Superior temporal gyrus (tissue), 1 donor: ENCODE measurements at regions not wholly inside any gene's neighbourhood (a gene's known extent, or its start where the extent isn't known, plus 50 kb on each side); places are given as distances from the start of the nearest gene placed in this dataset.

Experiments
- DNase-seq: peaks from one replicate; pipeline ENCODE4 v3.0.0-alpha.2; 2016; ENCODE audit errors: extremely low spot score

DNA sequence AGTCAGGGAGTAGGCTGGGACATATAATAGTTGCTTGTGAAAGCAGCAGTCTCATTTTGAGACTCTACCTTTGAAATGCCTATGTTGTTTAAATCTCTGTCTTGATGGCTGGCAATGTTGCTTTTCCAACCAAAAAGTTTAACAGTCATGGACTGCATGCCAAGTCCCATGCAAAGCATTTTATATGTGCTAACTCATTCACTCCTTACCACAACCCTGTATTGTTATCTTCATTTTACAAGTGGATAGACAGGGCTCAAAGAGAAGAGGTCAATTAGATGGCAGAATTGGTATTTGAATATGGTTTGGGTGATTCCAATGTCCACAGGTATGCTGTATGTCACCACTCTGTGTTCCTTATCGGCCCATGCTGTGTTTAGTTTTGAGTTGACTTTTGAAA lies 331.4 kb upstream of the USP24 start:
- DNase-seq = no peak

DNA sequence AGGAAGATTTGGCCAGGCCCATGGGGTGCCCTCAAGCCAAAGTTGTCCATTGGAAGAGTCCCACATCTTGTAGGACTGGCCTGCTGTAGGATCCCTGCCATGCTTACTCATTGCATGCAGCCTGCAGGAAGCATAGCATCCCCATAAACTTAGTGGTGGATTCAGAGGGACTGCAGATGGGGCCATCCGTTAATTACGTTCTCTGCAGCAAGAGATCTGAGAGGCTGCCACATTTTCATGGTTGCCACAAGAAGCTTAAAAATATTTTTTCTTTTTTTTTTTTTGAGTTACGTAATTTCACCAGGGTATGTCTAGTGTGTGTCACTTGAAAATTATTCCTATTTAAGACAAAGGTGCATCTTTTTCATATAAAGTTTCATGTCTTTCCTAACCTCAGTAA lies 329.7 kb upstream of the USP24 start:
- no peak for DNase-seq

DNA sequence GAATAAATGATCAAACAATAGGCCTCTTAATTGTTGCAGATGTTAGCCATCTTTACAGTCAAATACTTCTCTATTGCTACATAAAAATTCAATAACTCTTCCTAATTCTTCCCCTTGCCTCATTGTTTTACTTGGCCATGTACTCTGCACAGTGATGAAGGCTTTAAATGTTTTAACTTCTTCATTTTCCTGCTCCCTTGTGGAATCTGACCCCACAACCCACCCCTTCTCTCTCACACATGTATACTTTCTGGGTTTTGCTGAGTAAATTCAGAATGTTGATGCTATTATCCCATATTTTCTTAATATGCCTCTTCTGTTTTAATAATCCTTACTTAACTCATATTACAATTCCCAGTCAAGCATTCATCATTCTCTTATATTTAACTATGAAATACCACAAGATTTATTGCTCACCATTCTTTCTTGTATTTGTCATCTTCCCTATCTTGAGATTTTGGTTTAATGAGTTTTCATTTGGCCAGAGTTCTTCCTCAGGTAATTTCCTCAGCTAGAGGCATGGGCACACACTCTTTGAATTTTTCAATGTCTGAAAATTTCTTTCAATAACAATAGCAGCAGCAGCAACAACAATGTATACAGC lies 327.8 kb upstream of the USP24 start:
- no peak for DNase-seq

DNA sequence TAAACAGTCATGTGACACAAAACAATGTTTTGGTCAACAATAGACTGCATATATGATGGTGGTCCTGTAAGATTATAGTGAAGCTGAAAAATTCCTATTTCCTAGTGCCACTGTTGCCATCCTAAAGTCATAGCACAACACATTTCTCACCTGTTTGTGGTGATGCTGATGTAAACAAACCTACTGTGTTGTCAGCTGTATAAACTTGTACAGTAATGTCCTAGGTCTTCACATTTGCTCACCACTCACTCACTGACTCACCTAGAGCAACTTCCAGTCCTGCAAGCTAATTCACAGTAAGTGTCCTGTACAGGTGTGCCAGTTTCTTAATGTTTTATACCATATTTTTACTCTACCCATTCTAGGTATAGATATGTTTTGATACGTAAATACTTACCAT lies 326.1 kb upstream of the USP24 start:
- no peak for DNase-seq

DNA sequence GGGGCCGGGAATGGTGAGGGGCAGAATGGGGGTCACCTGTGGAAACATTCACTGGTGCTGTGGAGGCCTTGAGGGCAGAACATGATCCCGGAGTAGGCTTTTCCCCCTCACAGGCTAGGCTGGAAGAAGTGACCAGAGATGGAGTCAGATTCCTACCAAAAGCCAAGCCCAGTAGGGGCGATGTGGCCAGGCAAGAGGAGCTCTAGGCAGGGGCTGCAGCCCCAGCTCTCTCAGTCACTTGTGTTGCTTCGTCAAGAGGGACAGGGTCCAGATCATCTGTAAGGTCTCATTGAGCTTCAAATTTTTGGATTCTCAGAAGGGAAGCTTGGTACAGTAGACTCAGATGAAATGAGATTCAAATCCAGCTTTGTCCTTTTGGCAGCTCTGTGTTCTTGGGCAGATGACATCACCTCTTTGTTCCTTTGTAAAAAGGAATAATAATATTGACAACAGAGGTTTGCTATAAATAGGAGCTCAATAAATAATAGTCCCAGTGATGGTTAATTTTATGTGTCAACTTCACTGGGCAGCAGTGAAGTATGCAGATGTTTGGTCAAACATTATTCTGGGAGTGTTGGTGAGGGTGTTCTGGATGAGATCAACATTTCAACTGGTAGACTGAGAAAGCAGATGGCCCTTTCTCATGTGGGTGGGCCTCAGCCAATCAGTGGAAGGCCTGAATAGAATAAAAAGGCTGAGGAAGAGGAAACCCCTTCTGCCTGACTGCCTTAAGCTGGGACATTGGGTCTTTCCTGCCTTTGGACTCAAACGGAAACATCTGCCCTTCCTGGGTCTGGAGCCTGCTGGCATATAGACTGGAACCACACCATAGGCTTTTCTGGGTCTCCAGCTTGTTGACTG lies 324.7 kb upstream of the USP24 start:
- DNase-seq = peak; percentile 78

DNA sequence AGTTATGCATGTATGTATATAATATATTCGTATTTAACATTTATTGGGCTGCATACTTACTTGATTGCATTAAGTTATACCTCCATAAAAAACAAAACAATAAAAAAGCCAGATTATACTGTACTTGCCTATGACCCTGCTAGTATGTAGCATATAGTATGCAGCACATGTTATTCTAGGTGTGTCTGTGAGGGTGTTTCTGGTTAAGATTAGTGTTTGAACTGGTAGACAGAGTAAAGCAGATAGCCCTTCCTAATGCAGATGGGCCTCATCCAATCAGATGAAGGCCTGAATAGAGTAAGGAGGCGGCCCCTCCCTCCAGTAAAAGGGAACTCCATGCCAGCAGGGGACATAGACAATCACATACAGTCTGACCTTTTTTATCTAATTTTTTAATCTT lies 323.3 kb upstream of the USP24 start:
- no peak for DNase-seq

DNA sequence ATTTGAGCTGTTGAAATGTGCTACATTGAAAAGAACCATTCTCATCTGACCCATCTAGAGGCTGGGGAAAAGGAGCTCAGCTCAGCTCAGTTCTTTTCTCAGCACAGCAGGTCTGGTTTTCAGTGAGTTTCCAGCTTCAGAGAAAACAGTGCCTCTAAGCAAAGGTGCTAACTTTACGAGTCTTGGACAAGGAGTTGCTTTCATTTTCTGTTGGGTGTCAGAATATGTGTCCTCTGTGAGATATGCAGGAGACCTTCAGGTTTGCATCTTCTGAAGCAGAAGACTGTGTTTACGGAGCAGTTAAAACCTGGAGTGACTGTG lies 321.3 kb upstream of the USP24 start:
- DNase-seq = no peak

DNA sequence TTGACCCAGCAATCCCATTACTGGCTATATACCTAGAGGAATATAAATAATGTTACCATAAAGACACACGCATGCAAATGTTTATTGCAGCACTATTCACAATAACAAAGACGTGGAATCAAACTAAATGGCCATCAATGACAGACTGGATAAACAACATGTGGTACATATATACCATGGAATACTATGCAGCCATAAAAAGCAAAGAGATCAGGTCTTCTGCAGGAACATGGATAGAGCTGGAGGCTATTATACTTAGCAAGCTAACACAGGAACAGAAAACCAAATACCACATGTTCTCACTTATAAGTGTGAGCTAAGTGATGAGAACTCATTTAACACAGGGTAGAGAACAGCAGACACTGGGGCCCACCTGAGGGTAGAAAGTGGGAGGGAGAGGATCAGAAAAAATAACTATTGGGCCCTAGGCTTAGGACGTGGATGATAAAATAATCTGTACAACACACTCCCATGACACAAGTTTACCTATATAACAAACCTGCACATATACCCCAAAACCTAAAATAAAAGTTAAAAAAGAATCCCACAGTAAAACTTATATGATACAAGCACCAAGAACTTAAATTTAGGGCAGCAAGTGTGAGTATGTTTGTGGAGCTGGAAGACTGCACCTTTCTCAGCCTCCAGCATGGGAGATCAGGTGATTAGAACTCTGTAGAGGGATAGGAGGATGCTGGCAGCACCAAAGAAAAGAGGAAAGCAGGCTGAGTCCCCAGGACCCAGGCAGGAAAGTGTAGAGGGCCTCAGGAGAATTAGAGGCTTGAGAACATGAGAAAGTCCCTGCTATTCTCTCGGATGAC lies 320.8 kb upstream of the USP24 start:
- no peak for DNase-seq

DNA sequence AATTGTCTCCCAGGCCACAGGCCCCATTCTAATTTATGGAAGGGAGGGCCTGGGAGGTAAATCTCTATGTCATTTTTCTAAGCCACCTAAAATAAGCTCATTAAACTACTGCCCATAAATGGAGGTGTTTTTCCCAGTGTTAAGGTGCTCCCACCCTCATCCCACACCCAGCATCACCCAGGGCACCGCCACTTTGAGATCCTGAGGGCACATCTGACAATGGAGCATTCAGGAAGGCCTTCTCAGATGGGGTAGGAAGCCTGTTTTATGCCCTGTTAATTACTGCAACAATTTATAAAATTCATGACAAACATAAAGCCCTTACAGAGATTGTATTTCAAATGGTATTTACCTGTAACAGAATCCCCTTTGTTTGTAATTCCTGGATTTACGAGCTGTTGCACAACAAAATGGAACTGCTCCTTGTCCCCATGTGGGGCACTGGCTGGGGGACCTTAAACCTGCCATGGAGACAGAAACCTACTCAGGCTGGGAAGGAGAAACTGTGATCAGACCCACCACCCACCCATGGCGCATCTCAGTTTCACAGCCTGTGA lies 319.5 kb upstream of the USP24 start:
- DNase-seq = no peak

DNA sequence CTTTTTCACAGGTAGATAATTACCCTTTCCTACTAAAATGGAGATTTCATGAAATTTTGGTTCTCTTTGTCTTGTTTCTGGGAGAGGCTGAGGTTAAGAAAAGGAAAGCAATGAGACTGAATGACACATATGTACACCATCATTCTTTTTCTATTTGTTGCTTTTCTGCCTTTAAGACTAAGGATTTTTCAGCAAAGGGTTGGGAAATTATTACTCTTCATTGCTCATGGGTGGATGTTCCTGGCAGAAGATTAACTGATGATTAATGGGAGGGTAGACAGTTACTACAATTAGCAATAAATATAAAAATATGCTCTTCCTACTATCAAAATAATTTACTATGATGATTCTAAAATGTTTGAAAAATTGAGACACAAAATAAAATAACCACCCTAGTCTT lies 316.5 kb upstream of the USP24 start:
- DNase-seq = no peak

DNA sequence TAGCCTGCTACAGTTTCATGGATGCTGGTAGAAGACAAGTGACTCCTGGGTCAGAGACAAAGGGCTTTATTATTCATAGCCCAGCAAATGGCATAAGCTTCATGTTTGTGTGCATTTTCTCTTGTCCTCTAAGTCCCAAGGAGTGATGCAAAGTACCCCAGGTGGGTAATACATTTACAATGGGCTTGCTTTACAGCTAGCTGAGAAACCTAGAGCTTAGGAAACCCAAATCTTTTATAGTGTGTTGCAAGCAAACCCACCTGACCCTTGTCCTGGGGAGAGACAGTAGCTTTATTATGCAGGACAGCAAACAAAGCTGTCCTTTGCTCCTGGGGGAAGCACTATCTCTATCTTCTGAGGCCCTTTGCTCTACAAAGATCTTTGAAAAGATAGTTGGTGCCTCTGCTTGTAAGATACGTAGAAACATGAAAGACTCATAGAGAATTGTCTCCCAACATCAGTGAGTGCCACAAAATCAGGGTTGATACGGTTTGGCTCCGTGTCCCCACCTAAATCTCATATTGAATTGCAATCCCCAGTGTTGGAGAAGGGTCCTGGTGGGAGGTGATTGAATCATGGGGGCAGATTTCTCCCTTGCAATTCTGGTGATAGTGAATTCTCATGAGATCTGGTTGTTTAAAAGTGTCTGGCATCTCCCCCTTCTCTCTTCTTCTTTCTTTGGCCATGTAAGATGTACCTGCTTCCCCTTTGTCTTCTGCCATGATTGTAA lies 315.8 kb upstream of the USP24 start:
- DNase-seq = no peak

DNA sequence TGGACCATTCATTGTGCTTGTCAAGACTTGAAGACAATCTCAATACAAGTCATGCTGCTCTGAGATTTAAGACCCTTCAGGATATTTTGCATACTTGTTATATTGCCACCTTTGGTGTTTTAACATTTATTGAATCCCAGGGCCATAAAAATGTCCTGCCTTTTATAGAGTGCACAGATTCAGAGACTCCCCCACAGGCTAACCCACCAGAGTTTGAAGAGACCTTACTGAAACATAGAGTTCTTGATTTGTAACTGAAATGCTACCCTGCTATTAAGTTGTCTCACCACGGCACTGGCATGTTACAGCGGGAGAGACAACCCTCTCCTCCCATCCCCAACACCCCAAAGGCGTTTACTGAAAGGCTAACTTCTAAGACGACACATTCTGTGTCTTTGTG lies 313.9 kb upstream of the USP24 start:
- no peak for DNase-seq

DNA sequence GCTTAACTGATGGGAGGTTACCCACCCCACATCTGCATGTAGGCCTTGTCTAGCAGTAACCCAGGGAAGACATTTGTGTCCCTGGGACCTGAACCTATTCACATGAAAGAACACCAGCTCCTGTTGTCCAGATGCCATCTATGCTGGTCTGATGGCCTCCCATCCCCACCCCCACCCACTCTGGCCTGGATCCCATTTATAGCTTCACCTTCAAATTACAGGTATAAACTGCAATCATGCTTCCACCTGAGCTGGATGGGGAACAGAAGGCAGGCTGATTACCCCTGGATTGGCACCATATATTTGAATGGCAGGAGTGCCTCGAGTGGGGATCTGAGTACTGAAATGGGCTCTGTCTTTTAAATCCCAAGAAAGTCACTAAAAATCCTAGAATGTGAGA lies 312.7 kb upstream of the USP24 start:
- DNase-seq = no peak

DNA sequence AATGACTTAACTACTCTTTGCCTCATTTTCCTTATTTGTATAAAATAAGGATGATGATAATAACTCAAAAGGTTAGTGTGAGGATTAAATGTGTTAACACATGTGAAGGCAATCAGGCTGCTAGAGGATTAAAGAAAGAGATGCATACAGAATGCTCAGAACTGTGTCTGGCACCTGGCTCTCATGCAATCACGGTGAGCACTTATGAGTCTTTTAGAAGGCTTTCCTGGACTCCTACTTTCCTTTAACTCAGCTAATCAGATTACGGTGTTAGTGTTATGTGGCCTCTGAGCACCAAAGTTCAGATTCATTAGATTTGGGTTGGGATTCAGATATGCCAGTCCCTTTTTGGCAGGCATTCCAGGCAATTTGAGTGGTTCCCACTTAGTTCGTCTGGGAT lies 311.6 kb upstream of the USP24 start:
- no peak for DNase-seq

DNA sequence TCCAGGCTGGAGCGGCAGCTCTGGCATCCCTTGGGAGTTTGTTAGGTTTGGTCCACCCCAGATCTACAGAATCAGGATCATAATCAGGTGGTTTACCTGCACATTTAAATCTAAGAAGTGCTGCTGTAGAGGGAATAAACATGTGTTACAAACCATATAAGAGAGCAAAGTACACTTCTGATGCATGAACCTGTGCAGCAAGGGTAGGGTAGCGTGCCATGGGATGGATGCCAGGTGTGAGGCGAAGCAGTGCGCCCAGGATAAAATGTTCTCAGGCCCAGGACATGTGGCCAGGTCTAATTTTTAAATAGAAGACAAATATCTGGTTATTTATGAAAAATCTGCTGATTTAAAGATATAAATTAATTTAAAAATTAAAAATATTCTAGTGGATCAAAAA lies 308.8 kb upstream of the USP24 start:
- no peak for DNase-seq

DNA sequence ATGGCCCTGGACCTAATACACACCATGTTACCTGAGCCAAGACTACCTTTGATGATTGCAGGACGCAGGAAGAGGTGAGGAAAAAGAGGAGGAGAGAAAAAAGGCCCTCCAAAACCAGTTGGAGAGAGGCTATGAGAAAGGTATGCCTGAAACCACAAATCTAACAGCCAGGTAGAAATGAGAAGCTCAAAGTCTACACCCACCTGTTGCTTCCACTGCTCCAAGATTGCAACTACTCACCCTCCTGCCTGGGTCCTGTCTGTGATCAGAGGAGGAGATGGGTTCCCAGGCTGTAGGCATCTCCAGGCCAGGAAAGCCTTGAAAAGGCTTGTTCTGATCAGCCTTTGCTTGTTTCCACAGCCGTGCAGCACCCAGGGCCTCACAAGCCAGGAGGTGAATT lies 307.8 kb upstream of the USP24 start:
- DNase-seq = no peak

DNA sequence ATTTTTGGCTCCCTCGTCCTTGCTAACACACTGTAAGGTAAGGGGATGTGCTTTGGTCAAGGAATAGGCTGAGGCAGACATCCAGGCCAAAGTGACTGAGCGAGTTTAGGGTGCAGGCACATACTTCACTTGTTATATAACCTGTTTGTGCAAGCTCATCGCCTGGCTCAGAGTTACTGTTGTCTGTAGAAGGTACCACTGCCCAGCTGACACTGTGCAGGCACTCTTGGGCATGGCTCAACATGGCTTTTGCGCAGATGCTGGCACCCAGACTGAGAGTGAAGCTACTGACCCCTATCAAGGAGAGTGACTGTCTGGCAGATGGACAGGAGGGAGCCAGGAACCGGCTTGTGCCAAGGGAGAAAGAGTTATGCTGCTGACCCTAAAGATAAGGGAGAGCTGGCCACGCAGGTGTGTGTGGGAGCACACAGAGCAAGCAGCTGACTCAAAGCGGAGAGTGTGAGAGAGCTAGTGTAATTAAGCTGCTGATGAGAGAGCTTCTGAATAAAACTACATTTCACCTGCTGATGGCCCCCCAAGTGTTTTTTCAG lies 307.3 kb upstream of the USP24 start:
- DNase-seq = no peak

DNA sequence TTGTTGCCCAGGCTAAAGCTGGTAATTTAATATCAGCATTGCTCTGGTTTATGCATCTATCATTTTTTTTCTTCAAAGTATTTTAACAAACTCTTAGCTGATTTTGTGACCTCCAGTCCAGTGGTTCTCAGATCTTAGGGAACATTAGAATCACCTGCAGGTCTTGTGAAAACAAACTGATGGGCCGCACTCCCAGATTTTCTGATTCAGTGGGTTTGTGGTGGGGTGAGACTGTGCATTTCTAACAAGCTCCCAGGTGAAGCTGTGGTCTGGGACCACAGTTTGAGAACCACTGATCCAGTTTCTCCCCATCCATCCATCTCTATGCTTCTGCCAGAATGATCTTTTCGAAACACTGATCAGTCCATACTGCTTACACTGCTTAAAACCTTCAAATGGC lies 305.7 kb upstream of the USP24 start:
- no peak for DNase-seq

DNA sequence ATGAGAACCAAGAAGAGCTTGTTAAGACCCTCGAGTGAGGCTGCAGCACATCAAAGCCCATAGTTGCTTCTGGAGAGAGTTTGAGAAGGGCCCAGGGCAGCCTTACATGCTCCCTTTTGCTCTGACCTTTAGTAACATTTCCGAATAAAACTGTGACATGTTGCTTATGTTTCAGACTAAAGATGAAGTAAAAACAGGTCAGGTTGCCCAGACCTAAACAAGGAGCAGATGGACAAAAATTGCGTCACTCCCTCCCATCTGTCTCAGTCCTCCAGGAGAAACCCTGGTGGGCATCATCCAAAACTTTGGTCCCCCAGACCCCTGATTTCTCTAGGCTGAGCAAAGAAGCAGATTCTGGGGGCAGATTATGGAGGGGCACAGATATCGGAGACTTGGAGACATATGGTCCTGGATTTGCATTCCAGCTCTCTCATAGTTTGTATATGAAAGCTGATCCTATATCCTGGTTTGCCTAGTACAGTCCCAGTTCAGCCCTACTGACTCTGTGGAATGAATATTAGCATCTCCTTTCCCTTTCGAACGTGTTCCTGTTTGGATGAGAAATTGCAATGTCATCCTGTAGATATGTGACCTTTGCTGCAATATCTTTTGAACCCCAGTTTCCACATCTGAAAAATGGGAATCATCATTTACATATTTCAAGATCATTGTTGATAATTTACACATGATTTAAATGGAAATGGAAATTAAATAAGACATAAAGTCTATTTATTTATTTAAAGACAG lies 304.9 kb upstream of the USP24 start:
- DNase-seq = no peak

DNA sequence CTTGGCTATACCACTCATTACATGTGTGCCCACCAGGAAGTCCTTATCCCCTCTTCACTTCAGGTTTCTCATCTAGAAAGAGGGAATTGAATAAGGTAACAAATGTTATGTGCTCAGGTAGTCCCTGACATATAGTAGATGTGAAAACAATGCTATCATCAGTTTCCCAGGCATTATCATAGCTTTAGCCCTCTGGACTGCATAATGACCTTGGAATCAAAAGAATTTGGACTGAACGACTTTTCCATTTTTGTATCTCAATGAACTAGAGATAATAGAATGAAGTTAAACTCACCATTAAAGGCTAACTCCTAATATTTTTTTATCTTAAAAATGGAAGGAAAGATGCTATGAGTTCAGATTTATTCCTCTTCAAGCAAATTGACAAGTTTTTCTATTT lies 304.1 kb upstream of the USP24 start:
- no peak for DNase-seq

DNA sequence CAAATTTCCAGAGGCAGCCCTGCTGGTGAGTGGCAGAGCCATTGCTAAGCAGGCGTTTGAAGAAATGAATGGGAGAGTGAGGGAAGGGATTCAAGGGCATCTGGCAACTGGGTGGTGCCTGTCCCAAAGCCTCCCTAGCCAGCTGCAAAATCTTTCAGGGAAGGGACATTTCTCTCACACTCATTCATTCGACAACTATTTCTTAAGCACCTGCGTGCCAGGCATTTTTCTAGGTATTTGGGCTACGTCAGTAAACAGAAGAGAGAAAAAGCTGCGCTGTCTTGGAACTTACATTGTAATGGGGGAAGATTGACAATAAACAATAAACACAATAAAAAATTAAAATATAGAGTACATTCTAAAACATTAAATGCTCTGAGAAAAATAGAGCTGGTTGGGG lies 301.9 kb upstream of the USP24 start:
- no peak for DNase-seq
